ENCODE measurements at regions not wholly inside any gene's neighbourhood (a gene's known extent, or its start where the extent isn't known, plus 50 kb on each side); places are given as distances from the start of the nearest gene placed in this dataset.

- no peak for DNase-seq
Measured at GRCh38 chr6:2454180-2454579, 208.8 kb upstream of the GMDS start.

- DNase-seq, result no peak
Measured at GRCh38 chr6:2450546-2450945, 205.1 kb upstream of the GMDS start.

- DNase-seq, result no peak
Measured at GRCh38 chr6:2449572-2449940, 204.2 kb upstream of the GMDS start.

GRCh38 chr6:2448826-2449571, 203.6 kb upstream of the GMDS start:
- peak; percentile 11 for DNase-seq

- DNase-seq, result no peak
Measured at GRCh38 chr6:2447931-2448330, 202.5 kb upstream of the GMDS start.

DNA sequence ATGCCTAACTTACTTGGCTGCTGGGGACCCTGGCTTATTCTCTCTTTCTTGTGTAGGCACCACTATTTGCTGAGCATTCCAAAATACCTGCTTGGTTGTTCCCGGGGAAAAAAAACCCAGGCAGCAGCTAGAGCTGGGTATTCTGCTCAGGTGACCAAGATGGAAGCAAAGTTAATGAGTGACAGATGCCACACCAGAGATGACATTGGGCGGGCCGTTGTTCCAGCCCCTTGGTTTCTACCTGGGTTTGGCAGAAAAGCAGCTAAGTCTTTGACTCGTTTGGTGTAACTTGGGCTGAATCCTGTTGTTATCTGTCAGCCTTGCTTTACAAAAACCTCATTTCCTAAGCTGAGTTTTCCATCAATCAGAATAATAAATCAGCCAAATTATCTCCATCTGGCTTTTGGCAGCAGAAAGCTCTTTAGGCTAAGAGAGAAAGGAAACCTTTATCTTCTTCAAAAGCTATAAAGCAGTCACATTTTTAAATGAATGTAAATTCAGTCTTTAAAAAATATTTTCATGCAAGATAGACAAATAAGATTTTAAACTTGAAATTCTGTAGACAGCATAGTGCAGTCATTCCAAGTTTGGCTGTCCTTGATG, 202.0 kb upstream of the GMDS start:
- no peak for DNase-seq

DNA sequence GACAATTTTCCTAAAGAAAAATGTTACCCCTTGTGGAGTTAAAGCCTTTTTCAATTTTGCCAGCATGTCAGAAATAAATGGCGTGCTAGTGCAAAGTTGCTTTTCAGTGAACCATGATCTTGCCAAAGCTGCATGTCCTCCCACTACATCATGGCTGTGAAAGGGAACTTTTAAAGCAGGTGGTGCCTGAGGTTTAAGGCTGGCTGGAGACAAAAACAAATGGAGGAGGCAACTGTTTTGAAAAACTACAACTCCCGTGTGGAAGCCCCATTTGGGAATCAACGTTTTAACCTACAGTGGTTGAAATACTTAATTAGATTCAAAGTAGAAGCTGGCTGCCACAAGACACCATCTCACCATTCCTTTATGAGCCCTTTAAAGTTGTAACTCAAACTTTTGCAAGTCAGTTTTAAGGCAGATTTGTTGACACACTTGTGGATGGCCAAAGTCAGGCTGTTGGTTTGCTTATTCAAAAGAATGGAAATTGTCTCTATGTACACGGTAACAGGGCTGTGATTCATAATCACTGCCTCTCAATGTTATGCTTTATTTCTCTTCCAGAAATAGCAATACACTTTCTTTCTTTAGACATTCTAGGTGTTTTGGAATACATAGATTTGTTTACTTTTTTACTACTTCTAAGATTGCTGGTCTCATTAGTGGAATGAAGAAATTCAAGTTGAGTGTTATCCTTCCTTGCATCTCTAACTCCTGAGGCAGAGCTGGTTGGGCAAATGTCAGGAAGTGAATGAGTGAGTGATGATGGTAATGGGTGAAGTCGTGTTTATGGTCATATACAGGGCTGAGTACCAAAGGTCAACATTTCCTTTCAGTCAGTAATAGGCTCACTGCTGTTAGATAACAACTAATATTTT, 196.4 kb upstream of the GMDS start:
- no peak for DNase-seq

GRCh38 chr6:2440516-2440915, 195.1 kb upstream of the GMDS start:
- DNase-seq, result no peak

DNA sequence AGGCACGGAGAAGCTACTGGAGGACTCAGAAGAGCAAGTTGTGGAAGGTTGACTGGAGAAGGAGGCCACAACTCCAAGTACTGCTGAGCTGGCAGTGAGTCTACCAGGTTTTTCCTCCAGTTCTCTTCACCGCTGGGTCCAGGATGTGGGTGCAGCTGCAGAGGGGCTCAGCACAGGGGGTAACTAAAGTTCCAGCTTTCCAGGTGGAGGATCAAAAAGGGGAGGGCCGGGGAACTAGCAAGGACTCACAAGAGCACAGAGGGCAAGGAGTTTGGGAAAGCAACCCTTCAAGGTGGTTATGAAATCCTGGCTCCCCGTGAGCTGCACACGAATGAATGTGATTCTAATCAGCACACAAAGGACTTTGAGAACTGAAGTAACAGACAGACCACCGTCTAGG, 194.2 kb upstream of the GMDS start:
- DNase-seq, result no peak

DNA sequence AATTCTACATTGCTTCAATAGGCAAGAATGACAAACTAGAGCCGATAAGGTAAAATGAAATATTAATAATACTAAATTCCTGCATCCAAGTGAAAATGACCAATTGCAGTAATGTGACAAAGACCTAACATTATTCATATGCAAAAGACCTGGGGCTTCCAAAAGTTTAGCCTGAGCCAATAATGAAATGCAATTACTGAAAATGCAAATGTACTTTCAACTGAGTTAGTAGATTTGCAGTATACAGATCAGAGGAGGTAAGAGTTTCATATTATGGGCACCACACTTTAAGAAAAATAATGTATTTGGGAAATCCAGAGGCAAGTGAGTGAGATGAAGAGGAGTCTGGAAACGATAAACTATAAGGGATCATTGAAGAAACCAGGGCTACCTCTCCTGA, 193.7 kb upstream of the GMDS start:
- DNase-seq, result no peak

GRCh38 chr6:2436410-2437154, 191.2 kb upstream of the GMDS start:
- no peak for DNase-seq

DNA sequence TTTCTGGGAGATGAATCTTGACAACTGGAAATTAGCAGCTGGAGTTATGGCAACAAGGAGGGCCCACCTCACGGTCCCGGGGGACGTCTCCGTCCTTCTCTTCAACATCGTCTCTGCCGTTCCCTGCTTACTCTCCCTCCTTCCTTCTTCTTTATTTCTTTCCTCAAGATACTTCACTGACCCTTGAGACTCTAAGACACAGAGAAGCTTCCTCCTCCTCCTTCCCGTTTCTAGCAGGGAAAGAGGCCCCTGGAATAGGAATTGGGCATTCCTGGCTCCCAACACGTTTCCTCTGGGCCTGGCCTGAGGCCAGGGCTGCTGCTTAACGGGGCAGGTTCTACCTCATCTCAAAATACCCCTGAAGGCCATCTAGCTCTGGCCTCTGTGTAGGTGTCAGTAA, 189.9 kb upstream of the GMDS start:
- DNase-seq, result no peak

DNA sequence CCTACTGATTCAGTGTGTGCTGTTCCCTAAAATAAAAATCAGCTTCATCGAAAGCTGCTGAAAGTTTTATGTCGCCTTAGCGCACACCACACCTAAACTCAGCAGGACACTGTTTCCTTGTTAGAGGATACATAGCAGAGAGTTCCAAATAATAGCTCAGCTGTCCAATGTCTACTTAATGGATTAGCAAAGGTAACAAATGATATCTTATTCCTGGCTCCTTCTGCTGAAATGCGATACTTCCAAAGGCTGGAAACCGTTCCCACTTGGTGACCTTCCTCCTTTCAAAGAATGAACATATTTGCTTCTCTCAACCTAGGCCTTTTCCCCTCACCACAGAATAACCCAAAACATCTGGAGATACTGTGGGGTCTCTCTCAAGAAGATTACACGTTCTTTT, 189.5 kb upstream of the GMDS start:
- no peak for DNase-seq

DNA sequence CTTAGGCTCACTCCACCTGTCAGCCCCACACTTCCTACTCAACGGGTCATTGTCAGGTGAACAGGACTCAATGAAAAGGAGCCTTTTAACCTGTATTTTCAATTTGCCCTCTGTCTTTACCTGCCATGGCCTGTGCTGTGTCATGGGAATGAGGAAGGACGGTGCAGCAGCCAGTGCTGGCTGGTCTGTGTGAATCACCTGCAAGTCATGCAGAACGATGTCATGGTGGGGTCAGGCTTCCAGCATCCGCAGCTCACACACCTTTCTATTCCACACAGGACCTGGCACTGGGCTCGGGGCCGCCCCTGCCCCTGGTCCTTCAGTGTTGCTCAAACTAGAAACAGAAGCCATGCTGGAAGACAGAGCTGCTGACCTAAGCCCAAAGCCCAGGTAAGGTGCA, 188.7 kb upstream of the GMDS start:
- DNase-seq, result no peak

DNA sequence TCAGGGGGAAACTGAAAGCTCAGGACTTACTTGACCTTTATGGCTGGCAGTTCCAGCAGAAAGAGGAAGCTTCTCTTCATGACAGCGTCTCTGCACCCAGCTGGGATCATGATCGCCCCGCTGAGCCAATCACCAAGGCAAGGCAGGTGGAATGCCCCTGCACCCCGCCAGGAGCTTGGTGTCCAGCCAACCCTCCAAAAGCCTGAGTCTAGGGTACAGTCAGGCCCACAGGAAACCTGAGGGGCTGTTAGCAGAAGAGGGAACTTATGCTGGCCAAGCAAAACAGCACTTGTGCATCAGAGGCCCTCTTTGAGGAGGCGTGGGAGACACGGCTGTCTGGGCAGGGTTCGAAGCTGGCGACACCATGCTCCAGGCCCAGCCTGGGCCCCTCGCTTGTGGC, 188.3 kb upstream of the GMDS start:
- no peak for DNase-seq

DNA sequence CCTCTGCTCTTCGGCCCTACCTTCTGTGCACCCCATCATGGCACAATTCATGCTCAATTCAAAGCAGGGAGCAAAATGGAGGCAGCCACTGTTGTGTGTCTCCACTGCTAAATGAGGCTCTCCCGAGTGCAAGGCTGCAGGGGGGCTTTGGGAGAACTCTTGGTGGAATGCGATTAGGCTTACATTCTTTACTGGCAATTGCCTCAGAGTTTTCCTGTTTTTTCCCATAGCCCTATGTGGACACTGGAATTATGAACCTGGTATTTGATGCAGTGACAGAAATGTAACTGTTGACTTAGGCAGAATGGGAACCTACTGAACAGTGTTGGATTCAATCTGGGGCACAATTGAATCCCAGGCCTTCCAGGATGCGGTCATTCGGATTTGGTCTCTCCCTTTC, 187.9 kb upstream of the GMDS start:
- DNase-seq, result no peak

GRCh38 chr6:2432292-2432691, 186.9 kb upstream of the GMDS start:
- DNase-seq, result no peak

DNA sequence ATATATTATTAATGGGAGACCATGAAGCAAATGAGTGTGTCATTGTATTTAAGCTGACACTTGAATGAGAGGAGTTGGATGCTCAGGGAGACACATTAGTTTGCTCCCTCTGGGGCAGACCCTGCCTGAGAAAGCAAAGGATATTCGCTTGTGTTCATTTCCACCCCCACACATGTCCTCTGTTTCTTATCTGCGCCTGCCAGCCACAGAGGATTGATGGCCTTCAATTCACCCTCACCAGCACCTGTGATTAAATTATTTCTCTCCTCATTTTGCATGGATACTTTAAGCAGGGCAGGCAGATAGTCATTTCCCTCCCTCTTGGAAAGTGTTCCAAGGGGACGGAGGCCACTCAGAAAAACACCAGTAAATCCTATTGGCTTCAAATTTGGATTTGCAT, 185.2 kb upstream of the GMDS start:
- no peak for DNase-seq

GRCh38 chr6:2429460-2429859, 184.1 kb upstream of the GMDS start:
- no peak for DNase-seq

GRCh38 chr6:2429032-2429431, 183.6 kb upstream of the GMDS start:
- no peak for DNase-seq

DNA sequence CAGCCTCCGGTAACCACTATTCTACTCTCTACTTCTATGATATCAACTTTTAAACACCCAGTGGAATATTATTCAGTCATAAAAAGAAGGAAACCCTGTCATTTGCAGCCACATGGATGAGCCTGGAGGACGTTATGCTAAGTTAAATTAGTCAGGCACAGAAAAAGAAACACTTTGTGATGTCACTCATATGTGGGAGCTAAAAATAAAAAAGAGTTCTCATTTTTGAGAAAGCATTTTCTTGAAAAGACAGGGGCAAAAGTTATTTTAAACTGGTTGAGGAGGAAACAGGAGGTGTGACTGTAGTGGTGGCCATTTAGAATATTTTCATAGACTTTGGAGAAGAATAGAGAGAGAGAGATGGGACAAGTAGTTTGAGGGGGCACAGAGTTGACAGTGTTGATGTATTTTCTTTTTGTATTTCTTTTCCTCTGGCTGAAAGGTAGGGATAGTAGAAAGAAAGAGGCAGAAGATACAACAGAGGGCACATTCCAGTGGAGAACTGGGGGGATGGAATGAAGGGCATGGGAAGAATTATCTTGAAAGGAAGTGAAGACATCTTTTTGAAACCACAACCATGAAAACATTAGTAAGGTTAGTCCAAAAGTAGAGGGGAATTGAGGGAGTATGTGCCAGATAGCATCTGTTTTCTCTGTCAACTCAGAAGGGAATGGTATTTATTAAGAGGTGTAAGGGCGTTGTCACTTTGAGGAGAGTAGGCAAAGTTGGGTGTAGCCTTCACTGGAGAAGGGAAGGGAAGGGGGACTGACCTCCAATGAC, 181.3 kb upstream of the GMDS start:
- DNase-seq, result no peak

DNA sequence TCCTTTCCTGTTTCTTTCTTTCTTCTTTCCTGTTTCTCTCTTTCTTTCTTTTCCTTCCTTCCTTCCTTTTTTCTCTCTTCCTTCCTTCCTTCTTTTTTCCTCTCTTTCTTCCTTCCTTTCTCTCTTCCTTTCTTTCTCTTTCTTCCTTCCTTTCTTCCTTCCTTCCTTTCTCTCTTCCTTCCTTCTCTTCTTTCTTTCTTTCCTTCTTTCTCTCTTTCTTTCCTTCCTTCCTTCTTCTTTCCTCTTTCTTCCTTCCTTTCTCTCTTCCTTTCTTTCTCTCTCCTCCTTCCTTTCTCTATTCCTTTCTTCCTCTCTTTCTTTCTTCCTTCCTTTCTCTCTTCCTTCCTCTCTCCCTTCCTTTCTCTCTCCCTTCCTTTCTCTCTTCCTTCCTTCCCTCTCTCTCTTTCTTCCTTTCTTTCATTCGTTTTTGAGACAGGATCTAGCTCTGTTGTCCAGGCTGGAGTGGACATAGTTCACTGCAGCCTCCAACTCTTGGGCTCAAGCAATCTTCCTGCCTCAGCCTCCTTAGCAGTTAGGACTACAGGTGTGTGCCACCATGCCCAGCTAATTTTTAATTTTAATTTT, 170.8 kb upstream of the GMDS start:
- DNase-seq, result no peak

Measured in CD4-positive, alpha-beta T cell treated with Interferon gamma for 1 hour (primary cell).